ENCODE measurements at regions not wholly inside any gene's neighbourhood (a gene's known extent, or its start where the extent isn't known, plus 50 kb on each side); places are given as distances from the start of the nearest gene placed in this dataset.

DNA sequence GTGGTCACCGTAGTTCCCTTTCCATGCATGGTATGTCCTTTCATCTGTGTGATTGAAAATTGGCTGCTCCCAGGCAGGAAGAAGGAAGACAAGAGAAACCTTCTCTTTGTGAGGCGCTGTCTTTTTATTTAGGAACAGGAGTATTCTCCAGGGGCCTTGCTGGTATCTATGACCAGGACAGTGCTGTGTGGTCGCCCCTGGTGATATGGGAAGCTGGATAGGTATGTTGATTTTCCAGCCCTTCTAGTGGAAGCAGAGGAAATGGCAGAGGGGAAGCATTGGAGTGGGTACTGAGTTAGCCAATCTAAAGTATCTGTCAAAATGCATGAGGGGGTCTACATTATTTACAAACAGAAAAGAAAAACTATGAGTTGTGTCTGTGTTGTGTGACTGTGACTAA, 226.6 kb downstream of the MTX2 start:
- TF ChIP-seq CTCF (IDR thresholded peaks at IDR 0.05) (no peak), POLR2A (IDR thresholded peaks at IDR 0.05) (no peak)
